Mesendoderm (in vitro differentiated cells): ENCODE measurements at regions not wholly inside any gene's neighbourhood (a gene's known extent, or its start where the extent isn't known, plus 50 kb on each side); places are given as distances from the start of the nearest gene placed in this dataset.

ENCODE experiments used
- DNase-seq: peaks from one replicate; pipeline ENCODE4 v3.0.0; 2013
- H2AK5ac ChIP-seq: 2 replicates; pipeline ENCODE4 v1.6.1; 2013; ENCODE audit warnings: low read length, inconsistent platforms
- H2BK120ac ChIP-seq: 2 replicates; pipeline ENCODE4 v1.6.1; 2013; ENCODE audit warnings: low read depth, mild to moderate bottlenecking, low read length, moderate library complexity, mixed read lengths
- H2BK15ac ChIP-seq: replicated peaks from 2 replicates; pipeline ENCODE4 v1.6.1; 2013; ENCODE audit warnings: low read depth, mild to moderate bottlenecking, moderate library complexity
- H2BK5ac ChIP-seq: 2 replicates; pipeline ENCODE4 v1.6.1; 2013; ENCODE audit warnings: low read length, inconsistent platforms
- H3K18ac ChIP-seq: 2 replicates; pipeline ENCODE4 v1.6.1; 2013; ENCODE audit warnings: mild to moderate bottlenecking, low read length, mixed read lengths
- H3K23ac ChIP-seq: one replicate; pipeline ENCODE4 v1.6.1; 2013; ENCODE audit warnings: low read length
- H3K27ac ChIP-seq: 2 replicates; pipeline ENCODE4 v1.5.1; 2013; ENCODE audit warnings: low read depth, mild to moderate bottlenecking, inconsistent platforms, low read length, moderate library complexity
- H3K27me3 ChIP-seq: 2 replicates; pipeline ENCODE4 v1.6.1; 2013; ENCODE audit warnings: low read length, control low read depth, mild to moderate bottlenecking, inconsistent platforms; ENCODE audit not compliant: insufficient read depth, poor library complexity
- H3K36me3 ChIP-seq: 2 replicates; pipeline ENCODE4 v1.6.1; 2013; ENCODE audit warnings: low read length, inconsistent platforms; ENCODE audit not compliant: control insufficient read depth, insufficient read depth
- H3K4ac ChIP-seq: one replicate; pipeline ENCODE4 v1.6.1; 2013; ENCODE audit warnings: low read depth, mild to moderate bottlenecking, low read length, moderate library complexity
- H3K4me1 ChIP-seq: 2 replicates; pipeline ENCODE4 v1.6.1; 2013; ENCODE audit warnings: low read depth, low read length, inconsistent platforms; ENCODE audit not compliant: control insufficient read depth
- H3K4me2 ChIP-seq: 2 replicates; pipeline ENCODE4 v1.6.1; 2013; ENCODE audit warnings: low read length
- H3K4me3 ChIP-seq: 2 replicates; pipeline ENCODE4 v1.5.1; 2013; ENCODE audit warnings: mild to moderate bottlenecking, low read length
- H3K56ac ChIP-seq: one replicate; pipeline ENCODE4 v1.6.1; 2013; ENCODE audit warnings: low read length
- H3K79me1 ChIP-seq: 2 replicates; pipeline ENCODE4 v1.6.1; 2013; ENCODE audit warnings: low read length, inconsistent platforms
- H3K79me2 ChIP-seq: 2 replicates; pipeline ENCODE4 v1.6.1; 2013; ENCODE audit warnings: mild to moderate bottlenecking, low read length; ENCODE audit not compliant: control insufficient read depth, insufficient read depth
- H3K9ac ChIP-seq: 2 replicates; pipeline ENCODE4 v1.6.1; 2013; ENCODE audit warnings: low read length, inconsistent platforms
- H4K5ac ChIP-seq: one replicate; pipeline ENCODE4 v1.6.1; 2013; ENCODE audit warnings: low read length
- H4K8ac ChIP-seq: one replicate; pipeline ENCODE4 v1.6.1; 2013; ENCODE audit warnings: low read depth, mild to moderate bottlenecking, control low read depth, low read length, moderate library complexity
- WGBS: extraction: QIAGEN DNeasy Blood & Tissue Kit; methylation state at CpG from one replicate; pipeline ENCODE4 v1.1.7; 2013; ENCODE audit warnings: low lambda C conversion rate, missing lambda C conversion rate; ENCODE audit not compliant: insufficient coverage; ENCODE audit errors: extremely low coverage; 5-methylcytosine and 5-hydroxymethylcytosine counted together

DNA sequence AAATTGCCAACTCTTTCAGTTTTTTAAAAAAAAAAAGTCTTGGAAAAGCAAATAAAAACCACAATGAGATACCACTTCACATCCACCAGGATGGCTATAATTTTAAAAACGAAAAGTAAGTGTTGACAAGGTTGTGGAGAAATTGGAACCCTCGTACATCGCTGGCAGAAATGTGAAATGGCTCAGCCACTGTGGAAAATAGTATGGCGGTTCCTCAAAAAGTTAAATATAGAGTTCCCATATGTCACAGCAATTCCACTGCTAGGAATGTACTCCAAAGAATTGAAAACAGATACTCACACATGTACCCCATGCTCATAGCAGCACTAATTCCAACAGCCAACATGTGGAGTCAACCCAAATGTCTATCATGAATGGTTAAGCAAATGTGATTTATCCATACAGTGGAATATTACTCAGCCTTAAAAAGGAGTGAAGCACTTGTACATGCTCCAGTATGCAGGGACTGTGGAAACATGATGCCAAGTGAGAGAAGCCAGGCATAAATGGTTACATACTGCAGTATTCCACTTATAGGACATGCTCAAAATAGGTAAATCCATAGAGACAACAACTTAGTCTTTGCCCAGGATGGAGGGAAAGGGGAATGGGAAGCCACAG, 73.8 kb upstream of the PCSK6 start:
- Histone ChIP-seq H2BK15ac (no peak overlapping the region), H2BK120ac (no peak overlapping the region), H3K4ac (no peak overlapping the region), H3K4me3 (no peak overlapping the region), H4K8ac (no peak overlapping the region), H3K4me2 (no peak overlapping the region), H2BK5ac (no peak overlapping the region), H2AK5ac (no peak overlapping the region), H3K27ac (no peak overlapping the region), H3K36me3 (no peaks in the 10 kb centered on the region), H3K79me1 (no peaks in the 10 kb centered on the region), H4K5ac (no peak overlapping the region), H3K4me1 (no peaks in the 10 kb centered on the region), H3K23ac (no peak overlapping the region), H3K9ac (no peak overlapping the region), H3K27me3 (no peaks in the 10 kb centered on the region), H3K79me2 (no peaks in the 10 kb centered on the region), H3K18ac (no peak overlapping the region), H3K56ac (no peak overlapping the region)
- WGBS = no CpG with 5 or more reads among the region's 4 CpGs
- no peak for DNase-seq

- H3K36me3 ChIP-seq = no peaks in the 10 kb centered on the region
- H3K4ac ChIP-seq = no peak overlapping the region
- no peak overlapping the region for H2BK120ac ChIP-seq
- no peak overlapping the region for H3K4me2 ChIP-seq
- no peak overlapping the region for H3K18ac ChIP-seq
- no peak overlapping the region for H3K56ac ChIP-seq
- H3K27ac ChIP-seq = no peak overlapping the region
- H2BK15ac ChIP-seq = no peak overlapping the region
- H2AK5ac ChIP-seq = no peak overlapping the region
- H3K79me1 ChIP-seq = no peaks in the 10 kb centered on the region
- H3K9ac ChIP-seq = no peak overlapping the region
- H4K5ac ChIP-seq = no peak overlapping the region
- H3K79me2 ChIP-seq = no peaks in the 10 kb centered on the region
- H3K4me1 ChIP-seq = no peaks in the 10 kb centered on the region
- no peak overlapping the region for H3K4me3 ChIP-seq
- H2BK5ac ChIP-seq = no peak overlapping the region
- H4K8ac ChIP-seq = no peak overlapping the region
- no peaks in the 10 kb centered on the region for H3K27me3 ChIP-seq
- no peak for DNase-seq
- no CpG with 5 or more reads among the region's 22 CpGs for WGBS
- no peak overlapping the region for H3K23ac ChIP-seq
Observed at GRCh38 chr15:101562428-101563059, 73.0 kb upstream of the PCSK6 start.

DNA sequence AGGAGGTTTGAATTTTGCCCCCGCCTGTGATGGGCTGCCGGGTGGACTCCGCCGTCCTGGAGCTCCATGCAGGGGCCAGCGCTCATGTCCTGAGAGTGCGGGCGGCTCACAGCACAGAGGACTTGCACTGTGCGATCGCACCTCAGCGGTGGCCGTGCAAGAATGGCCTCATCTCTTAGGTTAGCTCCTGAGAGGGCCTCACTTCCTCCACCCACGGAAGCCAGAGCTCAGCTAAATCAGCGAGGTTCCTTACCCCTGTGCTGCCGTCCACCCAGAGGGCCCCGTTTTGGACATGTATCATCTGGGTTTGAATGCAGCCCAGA, 72.0 kb upstream of the PCSK6 start:
- WGBS = no CpG with 5 or more reads among the region's 15 CpGs
- DNase-seq = no peak
- Histone ChIP-seq H3K27ac (no peak overlapping the region), H3K79me2 (no peaks in the 10 kb centered on the region), H3K4ac (no peak overlapping the region), H2BK15ac (no peak overlapping the region), H4K5ac (no peak overlapping the region), H2BK5ac (no peak overlapping the region), H3K36me3 (no peaks in the 10 kb centered on the region), H3K56ac (no peak overlapping the region), H3K4me3 (no peak overlapping the region), H3K79me1 (no peaks in the 10 kb centered on the region), H3K4me1 (no peaks in the 10 kb centered on the region), H2BK120ac (no peak overlapping the region), H3K9ac (no peak overlapping the region), H4K8ac (no peak overlapping the region), H3K23ac (no peak overlapping the region), H3K27me3 (no peaks in the 10 kb centered on the region), H3K18ac (no peak overlapping the region), H2AK5ac (no peak overlapping the region), H3K4me2 (no peak overlapping the region)

DNA sequence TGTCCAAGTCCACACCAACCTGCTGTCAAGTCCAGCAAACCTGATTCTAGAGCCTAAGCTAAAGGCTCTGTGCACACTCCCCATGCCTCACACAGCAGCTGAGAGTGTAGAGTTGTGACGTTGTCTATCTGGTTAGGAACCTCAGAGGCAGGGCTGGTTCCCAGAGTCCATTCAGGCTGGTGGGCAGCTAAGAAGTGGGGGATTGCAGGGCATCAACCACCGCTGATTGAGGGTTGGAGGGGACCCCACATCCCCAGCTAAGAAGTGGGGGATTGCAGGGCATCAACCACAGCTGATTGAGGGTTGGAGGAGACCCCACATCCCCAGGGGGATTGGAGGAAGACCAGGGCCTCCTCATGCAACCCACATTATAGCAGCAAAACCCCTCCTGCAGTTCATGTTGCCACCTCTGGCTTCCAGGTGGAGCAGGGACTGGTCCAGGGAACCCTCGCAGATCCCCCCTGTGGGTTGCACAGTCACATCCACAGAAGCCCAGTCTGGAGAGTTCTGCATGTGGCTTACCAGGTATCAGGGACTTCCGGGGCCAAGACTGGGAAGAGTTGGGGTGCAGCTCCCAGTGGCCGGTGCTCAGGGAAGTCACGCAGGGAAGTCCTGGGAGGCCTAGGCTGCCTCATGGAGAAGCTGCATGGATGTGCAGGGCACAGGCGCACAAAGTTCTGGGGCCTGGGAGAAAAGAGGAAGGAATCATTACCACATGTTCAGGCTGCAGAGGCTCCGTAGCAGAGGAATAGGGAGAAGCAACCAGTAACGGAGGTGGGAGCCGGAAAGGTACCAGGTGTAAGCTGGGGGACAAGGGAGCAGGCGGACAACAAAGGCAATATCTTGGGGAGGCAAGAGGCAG, 71.4 kb upstream of the PCSK6 start:
- Histone ChIP-seq H3K4me2 (no peak overlapping the region), H3K27me3 (no peaks in the 10 kb centered on the region), H3K56ac (no peak overlapping the region), H2AK5ac (no peak overlapping the region), H3K9ac (no peak overlapping the region), H3K27ac (no peak overlapping the region), H2BK5ac (no peak overlapping the region), H4K8ac (no peak overlapping the region), H3K79me2 (no peaks in the 10 kb centered on the region), H3K36me3 (no peaks in the 10 kb centered on the region), H3K4ac (no peak overlapping the region), H4K5ac (no peak overlapping the region), H3K4me3 (no peak overlapping the region), H2BK120ac (no peak overlapping the region), H3K79me1 (no peaks in the 10 kb centered on the region), H3K18ac (no peak overlapping the region), H3K23ac (no peak overlapping the region), H3K4me1 (no peaks in the 10 kb centered on the region), H2BK15ac (no peak overlapping the region)
- no CpG with 5 or more reads among the region's 11 CpGs for WGBS
- no peak for DNase-seq

DNA sequence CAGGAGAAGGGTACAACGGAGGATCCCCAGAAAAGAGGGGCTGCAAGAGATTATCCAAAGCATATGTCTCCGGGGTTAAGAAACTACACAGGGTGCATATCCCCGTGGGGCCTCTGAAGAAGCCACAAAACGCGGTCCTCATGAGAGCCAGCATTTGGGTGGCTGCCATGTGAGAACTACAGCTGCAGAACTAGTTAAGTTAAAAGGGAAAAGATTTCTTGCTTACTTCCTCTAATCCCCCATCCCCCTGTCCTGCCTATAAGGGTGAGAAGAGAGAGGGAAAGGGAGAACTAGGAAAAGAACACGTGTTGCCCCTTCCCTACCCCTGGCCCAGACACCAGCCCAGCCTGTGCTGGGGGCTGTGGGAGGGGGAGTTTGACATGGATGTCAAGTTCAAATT, 70.4 kb upstream of the PCSK6 start:
- Histone ChIP-seq H2BK15ac (no peak overlapping the region), H3K27ac (no peak overlapping the region), H2AK5ac (no peak overlapping the region), H3K4me1 (no peaks in the 10 kb centered on the region), H3K27me3 (no peaks in the 10 kb centered on the region), H3K4ac (no peak overlapping the region), H3K36me3 (no peaks in the 10 kb centered on the region), H4K8ac (no peak overlapping the region), H2BK5ac (no peak overlapping the region), H3K56ac (no peak overlapping the region), H3K23ac (no peak overlapping the region), H3K79me2 (no peaks in the 10 kb centered on the region), H3K79me1 (no peaks in the 10 kb centered on the region), H2BK120ac (no peak overlapping the region), H3K18ac (no peak overlapping the region), H4K5ac (no peak overlapping the region), H3K4me2 (no peak overlapping the region), H3K9ac (no peak overlapping the region), H3K4me3 (no peak overlapping the region)
- DNase-seq = no peak
- no CpG with 5 or more reads among the region's 6 CpGs for WGBS
